ENCODE measurements at regions not wholly inside any gene's neighbourhood (a gene's known extent, or its start where the extent isn't known, plus 50 kb on each side); places are given as distances from the start of the nearest gene placed in this dataset.

DNA sequence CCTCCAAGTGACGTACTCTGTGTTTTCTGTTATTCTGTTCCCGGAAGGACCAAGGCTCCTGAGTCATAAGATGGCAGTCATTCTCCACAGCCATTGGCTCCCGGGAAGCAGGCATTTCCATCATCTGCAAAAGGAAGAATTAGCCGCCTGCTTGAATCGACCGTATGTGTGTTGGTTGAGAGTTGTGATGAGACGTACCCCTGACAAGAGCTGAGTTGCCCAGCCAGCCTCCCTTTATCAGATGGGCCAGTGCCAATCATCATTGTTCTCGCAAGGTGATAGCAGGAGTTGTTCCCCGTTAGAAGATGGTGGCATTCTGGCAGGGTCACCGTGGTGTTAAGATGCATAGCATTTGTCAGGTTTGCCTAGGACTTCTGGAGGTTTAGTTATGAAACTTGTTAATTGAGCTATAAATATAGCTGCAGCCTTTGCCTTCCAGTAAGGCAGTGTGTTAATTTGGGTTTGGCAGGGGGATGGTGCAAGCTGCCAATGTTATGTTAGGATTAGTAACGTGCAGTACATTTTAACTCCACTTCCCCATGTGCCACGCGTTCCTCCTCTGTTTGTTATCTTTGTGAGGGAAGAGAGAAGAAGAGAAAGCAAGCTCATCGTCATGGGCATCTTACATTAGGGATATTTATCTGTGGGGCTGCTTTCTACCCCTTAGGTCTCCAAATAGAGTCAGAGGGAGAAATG lies 652.7 kb upstream of the FANCL start:
- no peak for TF ChIP-seq POLR2A (IDR thresholded peaks at IDR 0.05)
- TF ChIP-seq, protein P1, sequence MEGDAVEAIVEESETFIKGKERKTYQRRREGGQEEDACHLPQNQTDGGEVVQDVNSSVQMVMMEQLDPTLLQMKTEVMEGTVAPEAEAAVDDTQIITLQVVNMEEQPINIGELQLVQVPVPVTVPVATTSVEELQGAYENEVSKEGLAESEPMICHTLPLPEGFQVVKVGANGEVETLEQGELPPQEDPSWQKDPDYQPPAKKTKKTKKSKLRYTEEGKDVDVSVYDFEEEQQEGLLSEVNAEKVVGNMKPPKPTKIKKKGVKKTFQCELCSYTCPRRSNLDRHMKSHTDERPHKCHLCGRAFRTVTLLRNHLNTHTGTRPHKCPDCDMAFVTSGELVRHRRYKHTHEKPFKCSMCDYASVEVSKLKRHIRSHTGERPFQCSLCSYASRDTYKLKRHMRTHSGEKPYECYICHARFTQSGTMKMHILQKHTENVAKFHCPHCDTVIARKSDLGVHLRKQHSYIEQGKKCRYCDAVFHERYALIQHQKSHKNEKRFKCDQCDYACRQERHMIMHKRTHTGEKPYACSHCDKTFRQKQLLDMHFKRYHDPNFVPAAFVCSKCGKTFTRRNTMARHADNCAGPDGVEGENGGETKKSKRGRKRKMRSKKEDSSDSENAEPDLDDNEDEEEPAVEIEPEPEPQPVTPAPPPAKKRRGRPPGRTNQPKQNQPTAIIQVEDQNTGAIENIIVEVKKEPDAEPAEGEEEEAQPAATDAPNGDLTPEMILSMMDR (IDR thresholded peaks at IDR 0.05), result no peak
